Astrocyte of the spinal cord (primary cell): ENCODE measurements at regions not wholly inside any gene's neighbourhood (a gene's known extent, or its start where the extent isn't known, plus 50 kb on each side); places are given as distances from the start of the nearest gene placed in this dataset.
A peak's percentile ranks its signal among the peaks of the same experiment; 100 is the strongest.
"Not testable (repeated sequence)": the region's sequence is repeated elsewhere in the genome, so short reads cannot be mapped to it uniquely, and the experiment has no call there.

Source experiments
- DNase-seq: peaks from one replicate; pipeline ENCODE4 v3.0.0; 2011; ENCODE audit warnings: low read depth, low spot score
- H3K4me3 ChIP-seq: 2 replicates; pipeline ENCODE4 v1.5.1; 2011; ENCODE audit warnings: low read depth, mild to moderate bottlenecking, low read length, moderate library complexity
- CTCF ChIP-seq: IDR thresholded peaks from 2 replicates; pipeline ENCODE4 v1.5.1; 2012; ENCODE audit warnings: low read depth, mild to moderate bottlenecking, low read length, inconsistent platforms
- in situ Hi-C: cut with HindIII; loops from 2 replicates; pipeline ENCODE4 v1.10.0; 2017; ENCODE audit warnings: low sequenced_read_pairs

GRCh38 chr1:65020774-65021173 is 54.4 kb upstream of the JAK1 start:
- peak; percentile 57 for TF ChIP-seq CTCF
- H3K4me3 ChIP-seq = no peak overlapping the region
- no peak for DNase-seq
- in situ Hi-C loops = no loop called here

- in situ Hi-C loops = no loop called here
- DNase-seq = no peak
- no peak overlapping the region for H3K4me3 ChIP-seq
- no peak for TF ChIP-seq CTCF
Observed at GRCh38 chr1:65021795-65022194, 55.4 kb upstream of the JAK1 start.

- in situ Hi-C loops = no loop called here
- no peak for TF ChIP-seq CTCF
- no peak for DNase-seq
- no peak overlapping the region for H3K4me3 ChIP-seq
Observed at GRCh38 chr1:65022216-65022615, 55.9 kb upstream of the JAK1 start.

GRCh38 chr1:65025794-65026193 is 59.4 kb upstream of the JAK1 start:
- no peak overlapping the region for H3K4me3 ChIP-seq
- no peak for DNase-seq
- TF ChIP-seq CTCF = no peak
- in situ Hi-C loops = no loop called here

GRCh38 chr1:65026235-65026634 is 59.9 kb upstream of the JAK1 start:
- no peak overlapping the region for H3K4me3 ChIP-seq
- DNase-seq = no peak
- in situ Hi-C loops = no loop called here
- TF ChIP-seq CTCF = no peak

- in situ Hi-C loops = no loop called here
- peak; percentile 25 for DNase-seq
- no peak for TF ChIP-seq CTCF
- no peak overlapping the region for H3K4me3 ChIP-seq
Observed at GRCh38 chr1:65027666-65028358, 61.5 kb upstream of the JAK1 start.

- H3K4me3 ChIP-seq, DNase-seq, in situ Hi-C loops: not testable (repeated sequence)
Observed at GRCh38 chr1:65029434-65029833, 63.1 kb upstream of the JAK1 start.

- DNase-seq, H3K4me3 ChIP-seq, in situ Hi-C loops: not testable (repeated sequence)
Observed at GRCh38 chr1:65034879-65035278, 68.5 kb upstream of the JAK1 start.
